CD4-positive, CD25-positive, alpha-beta regulatory T cell (primary cell): ENCODE measurements at regions not wholly inside any gene's neighbourhood (a gene's known extent, or its start where the extent isn't known, plus 50 kb on each side); places are given as distances from the start of the nearest gene placed in this dataset.
A peak's percentile ranks its signal among the peaks of the same experiment; 100 is the strongest.

Source experiments
- ATAC-seq, 2 donors: fragments of 150-1000 bp; cut with Tn5 transposase; one replicate each; pipeline ENCODE4 v1.10.0; 2021; ENCODE audit warnings: low read depth in 2 of 2, moderate number of reproducible peaks in 2 of 2, moderate library complexity in 1 of 2
- DNase-seq, 3 donors: peaks; one replicate each; pipeline versions ENCODE4 v3.0.0 to v3.0.0-alpha.2; 2012 to 2022; ENCODE audit warnings: mixed read lengths in 1 of 3
- H3K27ac ChIP-seq: one replicate; pipeline ENCODE4 v1.7.0; 2013; ENCODE audit warnings: mild to moderate bottlenecking, low read length; ENCODE audit not compliant: insufficient read depth, poor library complexity, severe bottlenecking
- H3K27me3 ChIP-seq: one replicate; pipeline ENCODE4 v1.7.0; 2013; ENCODE audit warnings: low read length; ENCODE audit not compliant: control insufficient read depth, insufficient read depth
- H3K36me3 ChIP-seq: one replicate; pipeline ENCODE4 v1.7.0; 2013; ENCODE audit warnings: mild to moderate bottlenecking, low read length, moderate library complexity; ENCODE audit not compliant: control insufficient read depth, insufficient read depth
- H3K4me1 ChIP-seq: 2 replicates; pipeline ENCODE4 v1.7.0; 2013; ENCODE audit warnings: mild to moderate bottlenecking, low read length; ENCODE audit not compliant: insufficient read depth, control insufficient read depth, poor library complexity, severe bottlenecking
- H3K4me3 ChIP-seq: one replicate; pipeline ENCODE4 v1.7.0; 2013; ENCODE audit warnings: low read depth, mild to moderate bottlenecking, low read length, moderate library complexity
- H3K9me3 ChIP-seq, 2 experiments: 1 replicate in 1 of 2; 2 replicates in 1 of 2; pipeline ENCODE4 v1.7.0; 2013; ENCODE audit warnings: low read length in 2 of 2, mild to moderate bottlenecking in 1 of 2, moderate library complexity in 1 of 2; ENCODE audit not compliant: control insufficient read depth in 2 of 2
- H3K27ac Mint-ChIP-seq, 3 donors: one replicate each; pipeline ENCODE4 v1.8.0; 2020 to 2022; ENCODE audit warnings: mild to moderate bottlenecking in 3 of 3, mixed read lengths in 3 of 3, moderate library complexity in 2 of 3
- H3K27me3 Mint-ChIP-seq: one replicate; pipeline ENCODE4 v1.8.0; 2022; ENCODE audit warnings: mild to moderate bottlenecking, mixed read lengths
- H3K36me3 Mint-ChIP-seq: one replicate; pipeline ENCODE4 v1.8.0; 2020; ENCODE audit warnings: mixed read lengths
- H3K4me1 Mint-ChIP-seq, 4 donors: one replicate each; pipeline ENCODE4 v1.8.0; 2020 to 2022; ENCODE audit warnings: mixed read lengths in 4 of 4, mild to moderate bottlenecking in 1 of 4
- H3K4me3 Mint-ChIP-seq, 4 donors: one replicate each; pipeline ENCODE4 v1.8.0; 2020 to 2022; ENCODE audit warnings: mild to moderate bottlenecking in 4 of 4, mixed read lengths in 4 of 4, moderate library complexity in 3 of 4
- H3K9me3 Mint-ChIP-seq, 7 donors: one replicate each; pipeline ENCODE4 v1.8.0; 2020 to 2022; ENCODE audit warnings: mixed read lengths in 7 of 7, mild to moderate bottlenecking in 3 of 7, moderate library complexity in 2 of 7

GRCh38 chr11:127481391-127481790, 480.8 kb upstream of the KIRREL3 start:
- H3K4me1 ChIP-seq: no peaks in the 10 kb centered on the region
- H3K4me3 Mint-ChIP-seq: no peak overlapping the region
- H3K27me3 Mint-ChIP-seq: no peaks in the 10 kb centered on the region
- H3K36me3 Mint-ChIP-seq: no peaks in the 10 kb centered on the region
- H3K27ac ChIP-seq: no peak overlapping the region
- no peaks in the 10 kb centered on the region for H3K4me1 Mint-ChIP-seq
- H3K4me3 ChIP-seq: no peak overlapping the region
- H3K9me3 Mint-ChIP-seq: peaks cover 0 to 3% (median 0%) of the 10 kb centered on the region in 7 donors
- no peak for DNase-seq
- H3K36me3 ChIP-seq: no peaks in the 10 kb centered on the region
- no peaks in the 10 kb centered on the region for H3K9me3 ChIP-seq
- no peak for ATAC-seq
- H3K27ac Mint-ChIP-seq: no peak overlapping the region
- no peaks in the 10 kb centered on the region for H3K27me3 ChIP-seq

DNA sequence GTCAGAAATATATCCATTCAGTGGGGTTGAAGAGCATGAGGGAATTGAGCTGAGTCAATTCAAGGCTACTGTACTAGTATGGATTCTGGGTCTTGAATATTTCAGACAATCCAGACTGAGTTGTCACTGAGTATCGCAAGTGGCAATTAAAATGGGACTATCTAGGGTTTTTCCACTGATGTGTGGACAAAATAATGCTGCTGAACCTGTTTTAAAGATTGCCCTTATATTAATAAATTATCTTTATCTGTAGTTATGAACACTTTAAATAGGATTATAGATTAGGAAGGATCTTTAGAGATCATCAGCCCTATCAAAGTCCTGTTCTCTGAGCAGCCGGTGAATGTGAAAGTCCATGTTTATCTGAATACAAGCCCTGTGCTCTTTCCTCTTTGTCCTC, 478.3 kb upstream of the KIRREL3 start:
- Histone ChIP-seq H3K27ac (no peak overlapping the region), H3K4me3 (no peak overlapping the region), H3K36me3 (no peaks in the 10 kb centered on the region), H3K9me3 (no peaks in the 10 kb centered on the region), H3K27me3 (no peaks in the 10 kb centered on the region), H3K4me1 (no peaks in the 10 kb centered on the region)
- no peak overlapping the region for H3K4me3 Mint-ChIP-seq
- no peaks in the 10 kb centered on the region for H3K9me3 Mint-ChIP-seq
- no peaks in the 10 kb centered on the region for H3K27me3 Mint-ChIP-seq
- H3K4me1 Mint-ChIP-seq: no peaks in the 10 kb centered on the region
- ATAC-seq (no peak), DNase-seq (no peak)
- H3K27ac Mint-ChIP-seq: no peak overlapping the region
- no peaks in the 10 kb centered on the region for H3K36me3 Mint-ChIP-seq

DNA sequence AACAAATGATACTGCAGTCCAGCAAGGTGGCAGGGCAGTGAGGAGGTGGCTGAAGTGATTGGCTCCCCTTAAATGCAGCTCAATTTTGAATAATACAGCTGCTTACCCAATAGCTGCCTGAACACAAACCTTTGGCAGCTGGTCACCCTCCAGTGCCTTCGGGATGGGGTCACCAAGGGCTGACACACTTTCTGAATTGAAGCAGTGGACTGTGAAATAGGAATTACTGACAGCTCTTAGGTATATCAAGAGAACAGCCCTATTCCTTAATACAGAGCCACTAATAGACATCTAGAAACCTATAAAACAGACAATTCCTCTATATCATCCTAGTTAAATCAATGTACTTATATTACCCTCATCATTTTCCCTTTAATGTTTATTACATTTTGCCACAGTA, 474.2 kb upstream of the KIRREL3 start:
- Mint-ChIP-seq H3K4me1 (no peaks in the 10 kb centered on the region), H3K27me3 (no peaks in the 10 kb centered on the region)
- no peak overlapping the region for H3K4me3 ChIP-seq

DNA sequence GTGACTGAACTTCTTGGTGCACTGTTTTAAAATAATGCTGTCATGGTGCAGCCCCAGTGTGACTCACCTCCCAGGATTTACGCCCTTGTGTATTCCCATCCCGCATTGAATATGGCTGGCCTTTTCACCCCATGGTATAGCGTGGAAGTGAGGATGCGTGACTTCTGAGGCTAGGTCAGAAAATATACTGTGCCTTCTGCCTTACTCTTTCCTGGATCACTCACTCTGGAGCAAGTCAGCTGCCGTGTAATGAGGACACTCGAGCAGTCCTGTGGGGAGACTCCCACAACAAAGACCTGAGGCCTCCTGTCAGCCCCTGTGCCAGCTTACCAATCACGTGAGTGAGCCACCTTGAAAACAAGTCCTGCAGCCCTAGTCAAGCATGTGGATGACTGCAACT, 471.9 kb upstream of the KIRREL3 start:
- Mint-ChIP-seq H3K9me3 (peaks cover 0 to 2% (median 0%) of the 10 kb centered on the region in 7 donors), H3K36me3 (no peaks in the 10 kb centered on the region), H3K4me3 (no peak overlapping the region), H3K27ac (peak overlapping the region in 1 of 3 donors; percentile 39), H3K4me1 (no peaks in the 10 kb centered on the region), H3K27me3 (no peaks in the 10 kb centered on the region)
- H3K4me3 ChIP-seq: no peak overlapping the region
- DNase-seq (no peak), ATAC-seq (no peak)
- no peaks in the 10 kb centered on the region for H3K9me3 ChIP-seq
- H3K4me1 ChIP-seq: no peaks in the 10 kb centered on the region
- H3K27me3 ChIP-seq: no peaks in the 10 kb centered on the region
- H3K27ac ChIP-seq: no peak overlapping the region
- no peaks in the 10 kb centered on the region for H3K36me3 ChIP-seq

More for the DNA sequence above, 474.2 kb upstream of the KIRREL3 start:
- H3K4me3 Mint-ChIP-seq: no peak overlapping the region
- H3K36me3 Mint-ChIP-seq: no peaks in the 10 kb centered on the region
- no peaks in the 10 kb centered on the region for H3K36me3 ChIP-seq
- H3K9me3 Mint-ChIP-seq: peaks cover 0 to 2% (median 0%) of the 10 kb centered on the region in 7 donors
- DNase-seq (no peak), ATAC-seq (no peak)
- H3K27ac ChIP-seq: no peak overlapping the region
- H3K9me3 ChIP-seq: no peaks in the 10 kb centered on the region
- H3K27ac Mint-ChIP-seq: no peak overlapping the region
- no peaks in the 10 kb centered on the region for H3K4me1 ChIP-seq
- H3K27me3 ChIP-seq: no peaks in the 10 kb centered on the region

GRCh38 chr11:127471662-127472061, 471.1 kb upstream of the KIRREL3 start:
- Mint-ChIP-seq H3K27ac (no peak overlapping the region), H3K4me1 (no peaks in the 10 kb centered on the region), H3K27me3 (no peaks in the 10 kb centered on the region), H3K36me3 (no peaks in the 10 kb centered on the region), H3K4me3 (no peak overlapping the region), H3K9me3 (peaks cover 0 to 2% (median 0%) of the 10 kb centered on the region in 7 donors)
- Histone ChIP-seq H3K4me1 (no peaks in the 10 kb centered on the region), H3K4me3 (no peak overlapping the region), H3K9me3 (no peaks in the 10 kb centered on the region), H3K36me3 (no peaks in the 10 kb centered on the region), H3K27me3 (no peaks in the 10 kb centered on the region), H3K27ac (no peak overlapping the region)
- ATAC-seq (no peak), DNase-seq (no peak)

DNA sequence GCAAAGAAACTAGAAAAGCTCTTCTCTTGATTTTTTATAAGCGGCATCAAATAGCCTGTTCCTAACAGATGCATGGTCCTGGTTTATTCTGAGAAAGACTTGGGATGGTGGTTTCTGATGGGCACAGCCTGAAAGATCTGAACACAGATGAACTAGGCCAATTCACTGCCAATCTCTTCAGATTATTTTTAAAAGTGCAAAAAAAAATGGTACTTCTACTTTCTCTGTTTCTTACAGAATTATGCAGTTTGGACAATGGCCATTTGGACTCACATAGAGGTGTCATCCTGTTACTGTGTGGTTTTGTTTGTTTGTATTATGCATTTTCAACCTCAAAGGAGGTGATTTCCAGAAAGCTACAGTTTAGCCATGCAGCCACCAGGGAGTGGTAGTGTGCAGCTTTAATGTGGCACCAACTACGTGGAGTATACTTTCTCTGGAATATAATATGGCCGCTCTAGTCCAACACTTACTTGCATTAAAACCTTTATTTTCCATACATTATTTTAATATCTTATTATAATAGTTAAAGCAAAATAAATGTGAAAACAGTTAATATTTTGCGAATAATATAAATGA, 469.8 kb upstream of the KIRREL3 start:
- H3K9me3 Mint-ChIP-seq: peaks cover 0 to 3% (median 1%) of the 10 kb centered on the region in 7 donors
- H3K27ac Mint-ChIP-seq: no peak overlapping the region
- H3K27me3 ChIP-seq: no peaks in the 10 kb centered on the region
- H3K4me1 Mint-ChIP-seq: no peaks in the 10 kb centered on the region
- H3K36me3 ChIP-seq: no peaks in the 10 kb centered on the region
- ATAC-seq: no peak
- H3K4me1 ChIP-seq: no peaks in the 10 kb centered on the region
- H3K36me3 Mint-ChIP-seq: no peaks in the 10 kb centered on the region
- H3K27me3 Mint-ChIP-seq: no peaks in the 10 kb centered on the region
- no peaks in the 10 kb centered on the region for H3K9me3 ChIP-seq
- DNase-seq: peak in 1 of 3 donors; percentile 0
- H3K27ac ChIP-seq: no peak overlapping the region
- no peak overlapping the region for H3K4me3 ChIP-seq
- no peak overlapping the region for H3K4me3 Mint-ChIP-seq

DNA sequence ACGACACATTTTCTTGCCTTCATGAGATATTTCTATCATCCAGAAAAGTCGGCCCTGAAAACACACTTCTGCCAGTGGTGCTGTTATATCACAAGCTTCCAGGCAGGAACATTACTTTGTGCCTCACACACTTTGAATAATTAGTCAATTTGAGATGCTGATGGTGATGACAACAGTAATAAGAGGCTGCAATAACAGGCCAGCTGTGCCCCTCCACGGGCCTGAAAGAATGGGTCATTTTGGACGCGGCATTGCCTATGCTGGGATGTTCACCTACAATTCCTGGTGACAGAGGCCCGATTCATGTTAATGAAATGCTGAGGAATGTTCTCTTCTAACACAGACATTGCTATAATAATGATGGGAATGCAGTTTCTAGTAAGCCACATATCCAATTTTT, 463.8 kb upstream of the KIRREL3 start:
- H3K36me3 ChIP-seq: no peaks in the 10 kb centered on the region
- no peak overlapping the region for H3K27ac Mint-ChIP-seq
- no peak overlapping the region for H3K27ac ChIP-seq
- H3K27me3 ChIP-seq: no peaks in the 10 kb centered on the region
- H3K4me3 ChIP-seq: no peak overlapping the region
- no peak for DNase-seq
- no peaks in the 10 kb centered on the region for H3K4me1 Mint-ChIP-seq
- no peaks in the 10 kb centered on the region for H3K4me1 ChIP-seq
- no peaks in the 10 kb centered on the region for H3K9me3 ChIP-seq
- H3K9me3 Mint-ChIP-seq: peaks cover 0 to 3% (median 0%) of the 10 kb centered on the region in 7 donors
- no peaks in the 10 kb centered on the region for H3K36me3 Mint-ChIP-seq
- ATAC-seq: no peak
- H3K27me3 Mint-ChIP-seq: no peaks in the 10 kb centered on the region
- no peak overlapping the region for H3K4me3 Mint-ChIP-seq

DNA sequence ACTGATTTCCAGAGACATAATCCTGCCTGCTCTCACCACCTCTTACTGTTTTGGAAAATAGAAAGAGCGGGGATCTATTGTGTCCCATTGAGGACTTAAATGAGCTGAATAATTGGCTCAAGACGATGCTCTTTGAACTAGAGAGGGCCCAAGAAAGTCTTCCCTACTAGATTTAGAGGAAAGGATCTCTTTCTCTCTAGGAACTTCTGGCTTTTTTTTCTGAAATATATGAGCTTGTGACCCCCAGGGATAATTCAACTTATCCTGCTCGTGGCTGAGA, 461.4 kb upstream of the KIRREL3 start:
- H3K9me3 ChIP-seq: no peaks in the 10 kb centered on the region
- no peaks in the 10 kb centered on the region for H3K27me3 ChIP-seq
- H3K9me3 Mint-ChIP-seq: peaks cover 0 to 3% (median 0%) of the 10 kb centered on the region in 7 donors
- H3K4me3 ChIP-seq: no peak overlapping the region
- H3K27ac Mint-ChIP-seq: no peak overlapping the region
- no peaks in the 10 kb centered on the region for H3K36me3 ChIP-seq
- H3K27ac ChIP-seq: no peak overlapping the region
- H3K4me3 Mint-ChIP-seq: no peak overlapping the region
- no peaks in the 10 kb centered on the region for H3K27me3 Mint-ChIP-seq
- H3K4me1 ChIP-seq: no peaks in the 10 kb centered on the region
- H3K36me3 Mint-ChIP-seq: no peaks in the 10 kb centered on the region
- ATAC-seq: no peak
- DNase-seq: no peak
- H3K4me1 Mint-ChIP-seq: no peaks in the 10 kb centered on the region
